HG03064 (cell line): ENCODE measurements at regions not wholly inside any gene's neighbourhood (a gene's known extent, or its start where the extent isn't known, plus 50 kb on each side); places are given as distances from the start of the nearest gene placed in this dataset.

Experiments used
- ATAC-seq: cut with Tn5 transposase; IDR thresholded peaks from one replicate; pipeline ENCODE4 v1.9.1; 2021; ENCODE audit warnings: low read depth; ENCODE audit not compliant: unreplicated experiment

DNA sequence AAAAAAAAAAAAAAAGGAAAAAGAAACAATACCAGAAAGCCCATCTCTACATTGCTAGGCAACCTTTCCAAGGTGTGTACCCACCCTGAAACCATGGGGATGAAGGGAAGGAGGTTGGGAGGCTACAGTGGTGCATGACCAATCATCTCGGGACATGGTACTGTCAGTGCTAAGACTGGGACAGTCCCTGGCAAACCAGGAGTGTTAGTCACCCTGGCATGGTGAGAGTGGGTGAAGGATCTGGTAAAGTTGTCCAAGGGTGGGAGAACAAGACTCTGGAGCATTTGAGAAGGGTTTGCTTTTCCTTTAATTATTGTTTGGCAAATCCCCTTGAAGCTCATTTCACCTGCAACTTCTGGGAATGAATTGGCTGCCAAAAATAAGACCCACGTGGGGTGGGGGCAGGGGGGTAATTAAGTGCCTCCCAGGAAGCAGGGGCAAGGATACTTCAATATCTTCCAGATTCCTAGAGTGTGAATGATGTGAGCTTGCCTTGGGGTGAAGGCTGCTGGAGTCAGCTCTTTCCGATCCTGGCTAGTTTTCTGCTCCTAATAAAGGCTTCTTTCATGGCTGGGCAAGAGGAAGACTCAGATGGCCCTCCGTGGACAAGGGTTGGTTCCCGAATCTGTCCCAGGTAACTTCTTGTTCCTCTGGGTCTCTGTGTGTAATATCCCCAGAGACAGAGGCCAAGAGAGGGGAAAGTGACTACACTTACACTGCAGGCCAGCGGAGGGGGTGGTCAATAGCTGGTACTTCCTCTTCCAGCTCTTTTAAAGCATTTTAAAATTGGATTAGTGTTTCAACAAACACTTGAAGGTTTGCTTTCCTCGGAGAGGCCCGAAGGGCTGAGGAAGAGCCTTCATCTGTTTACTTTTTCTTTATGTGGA lies 61.6 kb upstream of the SPRY4 start:
- no peak for ATAC-seq

- ATAC-seq: no peak
Observed at GRCh38 chr5:142385194-142385593, 60.4 kb upstream of the SPRY4 start.

GRCh38 chr5:142384014-142384413 lies 59.2 kb upstream of the SPRY4 start:
- no peak for ATAC-seq

DNA sequence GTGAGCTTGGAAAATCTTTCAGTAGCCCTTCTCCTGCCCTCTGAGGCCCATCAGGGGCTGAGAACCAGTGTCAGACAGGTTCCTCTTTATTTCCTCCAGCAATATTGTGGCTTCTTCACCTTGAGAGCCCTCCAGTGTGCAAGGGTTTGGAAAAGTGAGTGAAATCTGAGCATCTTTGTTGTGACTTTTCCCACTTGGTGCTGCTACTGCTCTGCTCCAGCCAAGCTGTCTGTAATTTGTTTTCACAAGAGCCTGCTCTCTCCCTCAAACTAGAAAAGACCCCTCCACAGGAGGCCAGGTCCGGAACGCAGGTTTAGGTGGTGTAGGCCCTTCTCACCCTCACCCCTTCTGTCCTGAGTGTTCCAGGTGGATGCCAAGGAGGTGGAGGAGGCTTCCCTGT lies 57.4 kb upstream of the SPRY4 start:
- no peak for ATAC-seq

DNA sequence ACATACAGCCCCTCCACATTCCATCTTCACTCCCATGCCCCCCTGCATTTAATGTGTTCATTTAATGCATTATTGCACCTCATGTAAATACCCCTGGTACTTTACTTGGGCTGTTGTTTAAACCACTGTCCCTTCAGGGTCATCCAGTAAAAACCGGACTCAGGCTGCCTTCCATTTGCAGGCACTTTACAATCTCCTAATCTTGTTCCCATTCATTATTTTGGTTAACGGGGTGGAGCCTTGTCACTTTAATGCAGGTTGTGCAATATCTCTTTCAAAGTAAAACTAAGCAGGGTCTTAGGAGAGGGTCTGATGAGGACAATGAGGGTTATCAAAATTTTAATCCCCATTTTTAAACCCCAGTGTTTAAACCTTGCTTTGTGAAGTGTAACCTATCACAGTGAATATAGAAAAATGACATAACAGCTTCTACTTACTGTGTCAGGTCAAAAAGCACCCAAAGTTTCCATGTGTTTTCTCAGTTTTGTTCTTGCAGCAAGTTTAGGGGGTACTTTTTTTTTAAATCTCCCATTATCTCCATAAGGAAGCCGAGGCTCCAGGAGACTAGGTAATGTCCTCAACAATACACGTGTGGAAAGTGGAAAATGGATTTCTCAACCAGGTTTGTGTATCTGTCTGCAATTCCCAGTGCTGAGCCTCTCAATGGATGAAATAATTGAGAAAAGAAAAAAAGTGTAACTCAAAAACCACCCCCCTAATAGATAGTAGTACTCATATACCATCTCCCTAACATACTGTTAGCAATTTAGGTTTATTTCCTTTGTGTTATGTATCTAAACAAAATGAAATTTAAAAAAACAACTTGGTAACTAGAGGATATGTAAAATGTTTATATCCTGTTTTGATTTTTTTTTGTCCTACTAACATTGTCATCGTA lies 54.2 kb upstream of the SPRY4 start:
- ATAC-seq: no peak

GRCh38 chr5:142375944-142376411 lies 51.2 kb upstream of the SPRY4 start:
- no peak for ATAC-seq
